Peyer's patch (tissue), 4 donors: ENCODE measurements at regions not wholly inside any gene's neighbourhood (a gene's known extent, or its start where the extent isn't known, plus 50 kb on each side); places are given as distances from the start of the nearest gene placed in this dataset.

ENCODE experiments used
- POLR2A ChIP-seq, 2 donors: fragments of 450-650 bp; IDR thresholded peaks; one replicate each; pipeline ENCODE4 v1.5.1; 2017; ENCODE audit warnings: antibody characterized with exemption in 2 of 2, mild to moderate bottlenecking in 2 of 2, moderate library complexity in 2 of 2
- TF ChIP-seq, protein P1 (sequence below), 6 experiments: fragments of 450-650 bp in 4 of 6; fragments of 200-600 bp in 2 of 6; sonication (generic) in 1 of 6; IDR thresholded peaks; one replicate each; pipeline ENCODE4 v1.5.1; 2017 to 2019; ENCODE audit warnings: antibody characterized with exemption in 6 of 6, mild to moderate bottlenecking in 3 of 6, moderate library complexity in 1 of 6

DNA sequence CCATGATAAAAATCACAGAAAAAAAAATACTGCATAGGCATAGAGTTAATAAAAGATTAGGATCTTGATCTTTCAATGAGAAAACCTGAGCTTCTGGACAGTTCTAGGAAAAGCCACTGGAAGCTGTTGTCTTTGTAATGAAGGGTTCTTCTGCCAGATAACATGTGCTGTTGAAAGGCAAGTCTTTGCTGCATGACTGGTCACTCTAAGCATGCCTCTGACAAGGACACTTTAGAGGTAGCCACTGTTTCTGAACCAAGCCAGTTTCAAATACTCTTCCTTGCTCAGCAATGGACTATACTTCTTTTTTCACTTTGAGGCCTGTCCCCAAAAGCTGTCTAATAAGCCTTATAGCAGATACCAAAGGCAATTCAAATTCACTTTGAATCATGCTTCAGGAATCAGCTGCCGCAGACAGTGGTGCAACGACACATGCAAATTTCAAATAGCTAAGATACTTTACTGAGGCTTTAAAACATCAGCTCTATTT is 70.2 kb downstream of the BTG1 start:
- TF ChIP-seq, protein P1, sequence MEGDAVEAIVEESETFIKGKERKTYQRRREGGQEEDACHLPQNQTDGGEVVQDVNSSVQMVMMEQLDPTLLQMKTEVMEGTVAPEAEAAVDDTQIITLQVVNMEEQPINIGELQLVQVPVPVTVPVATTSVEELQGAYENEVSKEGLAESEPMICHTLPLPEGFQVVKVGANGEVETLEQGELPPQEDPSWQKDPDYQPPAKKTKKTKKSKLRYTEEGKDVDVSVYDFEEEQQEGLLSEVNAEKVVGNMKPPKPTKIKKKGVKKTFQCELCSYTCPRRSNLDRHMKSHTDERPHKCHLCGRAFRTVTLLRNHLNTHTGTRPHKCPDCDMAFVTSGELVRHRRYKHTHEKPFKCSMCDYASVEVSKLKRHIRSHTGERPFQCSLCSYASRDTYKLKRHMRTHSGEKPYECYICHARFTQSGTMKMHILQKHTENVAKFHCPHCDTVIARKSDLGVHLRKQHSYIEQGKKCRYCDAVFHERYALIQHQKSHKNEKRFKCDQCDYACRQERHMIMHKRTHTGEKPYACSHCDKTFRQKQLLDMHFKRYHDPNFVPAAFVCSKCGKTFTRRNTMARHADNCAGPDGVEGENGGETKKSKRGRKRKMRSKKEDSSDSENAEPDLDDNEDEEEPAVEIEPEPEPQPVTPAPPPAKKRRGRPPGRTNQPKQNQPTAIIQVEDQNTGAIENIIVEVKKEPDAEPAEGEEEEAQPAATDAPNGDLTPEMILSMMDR (IDR thresholded peaks at IDR 0.05), result no peak
- TF ChIP-seq POLR2A (IDR thresholded peaks at IDR 0.05), result no peak
